ENCODE measurements at regions not wholly inside any gene's neighbourhood (a gene's known extent, or its start where the extent isn't known, plus 50 kb on each side); places are given as distances from the start of the nearest gene placed in this dataset.

DNA sequence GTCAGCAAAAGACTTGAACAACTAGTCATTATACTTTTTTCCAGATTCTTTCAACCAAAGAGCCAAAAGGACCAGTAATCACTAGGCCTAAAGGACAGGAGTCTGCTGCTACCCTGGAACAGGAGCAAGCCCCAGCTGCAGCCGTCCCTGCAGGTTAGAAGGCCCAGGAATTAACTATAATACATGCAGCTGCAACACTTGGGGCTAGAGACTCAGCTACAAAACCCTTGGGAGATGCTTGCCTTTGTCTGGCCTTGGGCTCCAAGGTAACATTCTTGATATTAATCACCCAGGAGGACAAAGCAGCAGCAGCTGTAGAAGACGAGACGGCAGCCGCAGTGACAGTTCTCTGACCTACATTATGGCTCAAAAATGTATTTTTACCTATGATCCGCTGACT lies 841.2 kb upstream of the ADGRL4 start:
- Histone ChIP-seq H3K27me3 (replicated peaks; ENCODE audit: insufficient read depth, low read depth, low read length, poor library complexity) (no peaks in the 10 kb centered on the region), H3K27ac (ENCODE audit: low read depth, low read length, poor library complexity, severe bottlenecking) (no peak overlapping the region), H3K4me3 (ENCODE audit: low read depth, low read length, poor library complexity, severe bottlenecking) (no peak overlapping the region), H3K36me3 (ENCODE audit: insufficient read depth, low read length, poor library complexity, severe bottlenecking) (no peaks in the 10 kb centered on the region), H3K4me1 (ENCODE audit: insufficient read depth, low read length, poor library complexity, severe bottlenecking) (no peaks in the 10 kb centered on the region), H3K9me3 (ENCODE audit: low read depth, low read length, poor library complexity, severe bottlenecking) (no peaks in the 10 kb centered on the region)
- TF ChIP-seq CTCF (conservative IDR thresholded peaks at IDR 0.05; ENCODE audit: low read depth, low read length) (no peak), EZH2 (IDR thresholded peaks at IDR 0.05; ENCODE audit: borderline replicate concordance, low read depth, low read length, poor library complexity, severe bottlenecking) (no peak)
- ChIA-PET POLR2A (ENCODE audit: low non-redundant PET) (no interaction called here), CTCF (no interaction called here)
- intact Hi-C loops (cut with micrococcal nuclease; ENCODE audit: unreplicated experiment) = no loop called here
- BruUV-seq (replicated peaks) = no TSS peak
- no peak for DNase-seq (ENCODE audit: low spot score)

DNA sequence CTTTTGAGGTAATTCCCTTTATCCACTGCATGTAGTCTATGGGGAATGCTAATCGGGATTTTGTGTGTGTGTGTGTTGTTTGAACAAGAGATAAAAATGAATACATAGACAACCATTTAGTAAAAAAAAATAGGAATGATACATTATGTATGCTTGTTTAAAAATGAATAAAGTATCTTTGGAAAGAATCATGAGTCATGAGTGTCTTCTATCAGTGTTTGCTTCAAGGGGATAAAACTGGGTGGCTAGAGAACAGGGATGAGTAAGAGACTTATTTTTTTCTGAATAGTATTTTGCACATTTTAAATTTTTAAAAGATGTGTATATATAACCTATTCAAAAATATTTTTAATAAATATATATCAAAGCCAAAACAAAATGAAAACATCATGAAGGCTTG lies 839.4 kb upstream of the ADGRL4 start:
- H3K36me3 ChIP-seq (ENCODE audit: insufficient read depth, low read length, poor library complexity, severe bottlenecking) = no peaks in the 10 kb centered on the region
- no TSS peak for BruUV-seq (replicated peaks)
- no peak for TF ChIP-seq CTCF (conservative IDR thresholded peaks at IDR 0.05; ENCODE audit: low read depth, low read length)
- TF ChIP-seq EZH2 (IDR thresholded peaks at IDR 0.05; ENCODE audit: borderline replicate concordance, low read depth, low read length, poor library complexity, severe bottlenecking) = no peak
- POLR2A ChIA-PET (ENCODE audit: low non-redundant PET) = no interaction called here
- DNase-seq (ENCODE audit: low spot score) = no peak
- CTCF ChIA-PET = no interaction called here
- no peaks in the 10 kb centered on the region for H3K4me1 ChIP-seq (ENCODE audit: insufficient read depth, low read length, poor library complexity, severe bottlenecking)
- intact Hi-C loops (cut with micrococcal nuclease; ENCODE audit: unreplicated experiment) = no loop called here
- H3K9me3 ChIP-seq (ENCODE audit: low read depth, low read length, poor library complexity, severe bottlenecking) = no peaks in the 10 kb centered on the region
- H3K27ac ChIP-seq (ENCODE audit: low read depth, low read length, poor library complexity, severe bottlenecking) = no peak overlapping the region
- H3K4me3 ChIP-seq (ENCODE audit: low read depth, low read length, poor library complexity, severe bottlenecking) = no peak overlapping the region
- no peaks in the 10 kb centered on the region for H3K27me3 ChIP-seq (replicated peaks; ENCODE audit: insufficient read depth, low read depth, low read length, poor library complexity)

DNA sequence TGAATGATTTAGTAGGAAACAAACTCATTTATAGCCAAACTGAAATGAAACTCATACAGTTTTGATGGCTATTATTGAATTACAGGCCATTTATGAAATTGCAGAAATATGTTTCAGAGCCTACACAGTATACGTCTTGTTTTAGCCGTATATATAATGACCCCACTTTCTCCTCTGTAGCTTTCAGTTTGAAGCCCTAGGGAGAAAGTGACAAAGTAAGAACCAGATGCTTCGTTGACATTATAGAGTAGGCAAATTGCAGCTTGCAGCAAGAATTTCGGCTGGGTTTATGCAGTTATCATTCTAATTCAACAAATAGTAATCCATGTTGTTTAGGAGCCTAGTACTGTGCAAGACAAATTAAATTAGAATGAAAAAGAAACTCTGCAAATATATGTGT lies 836.3 kb upstream of the ADGRL4 start:
- no peaks in the 10 kb centered on the region for H3K4me1 ChIP-seq (ENCODE audit: insufficient read depth, low read length, poor library complexity, severe bottlenecking)
- H3K36me3 ChIP-seq (ENCODE audit: insufficient read depth, low read length, poor library complexity, severe bottlenecking) = no peaks in the 10 kb centered on the region
- TF ChIP-seq CTCF (conservative IDR thresholded peaks at IDR 0.05; ENCODE audit: low read depth, low read length) (no peak), EZH2 (IDR thresholded peaks at IDR 0.05; ENCODE audit: borderline replicate concordance, low read depth, low read length, poor library complexity, severe bottlenecking) (no peak)
- ChIA-PET POLR2A (ENCODE audit: low non-redundant PET) (interaction anchor here (0.7 kb wide), 1 partner anchor 1376 kb away, joined by 3 read pairs; no protein-coding TSS in a partner anchor), CTCF (no interaction called here)
- no peaks in the 10 kb centered on the region for H3K27me3 ChIP-seq (replicated peaks; ENCODE audit: insufficient read depth, low read depth, low read length, poor library complexity)
- no peak overlapping the region for H3K4me3 ChIP-seq (ENCODE audit: low read depth, low read length, poor library complexity, severe bottlenecking)
- no TSS peak for BruUV-seq (replicated peaks)
- intact Hi-C loops (cut with micrococcal nuclease; ENCODE audit: unreplicated experiment) = no loop called here
- H3K9me3 ChIP-seq (ENCODE audit: low read depth, low read length, poor library complexity, severe bottlenecking) = no peaks in the 10 kb centered on the region
- H3K27ac ChIP-seq (ENCODE audit: low read depth, low read length, poor library complexity, severe bottlenecking) = no peak overlapping the region
- DNase-seq (ENCODE audit: low spot score) = no peak

All from A673 (cell line).